ENCODE measurements at regions not wholly inside any gene's neighbourhood (a gene's known extent, or its start where the extent isn't known, plus 50 kb on each side); places are given as distances from the start of the nearest gene placed in this dataset.

DNA sequence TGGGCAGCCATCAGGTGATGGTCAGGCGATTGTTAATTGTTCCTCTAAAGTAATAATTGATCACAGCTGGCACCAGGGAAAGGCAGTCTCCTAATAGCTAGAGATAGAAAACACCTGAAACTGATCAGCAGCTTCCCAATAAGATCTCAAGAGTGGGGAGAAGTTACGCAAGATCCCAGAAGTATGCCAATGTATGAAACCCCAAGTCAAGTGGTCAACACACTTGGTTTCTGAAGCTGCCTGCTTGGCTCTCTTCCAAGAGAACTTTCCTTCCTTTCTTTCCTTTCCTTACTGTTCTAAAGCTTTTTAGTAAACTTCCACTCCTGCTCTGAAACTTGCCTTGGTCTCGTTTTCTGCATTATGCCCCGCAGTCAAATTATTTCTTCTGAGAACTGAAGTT, 201.6 kb upstream of the SKOR2 start:
- TF ChIP-seq POLR2A (IDR thresholded peaks at IDR 0.05): no peak
- TF ChIP-seq, protein P1, sequence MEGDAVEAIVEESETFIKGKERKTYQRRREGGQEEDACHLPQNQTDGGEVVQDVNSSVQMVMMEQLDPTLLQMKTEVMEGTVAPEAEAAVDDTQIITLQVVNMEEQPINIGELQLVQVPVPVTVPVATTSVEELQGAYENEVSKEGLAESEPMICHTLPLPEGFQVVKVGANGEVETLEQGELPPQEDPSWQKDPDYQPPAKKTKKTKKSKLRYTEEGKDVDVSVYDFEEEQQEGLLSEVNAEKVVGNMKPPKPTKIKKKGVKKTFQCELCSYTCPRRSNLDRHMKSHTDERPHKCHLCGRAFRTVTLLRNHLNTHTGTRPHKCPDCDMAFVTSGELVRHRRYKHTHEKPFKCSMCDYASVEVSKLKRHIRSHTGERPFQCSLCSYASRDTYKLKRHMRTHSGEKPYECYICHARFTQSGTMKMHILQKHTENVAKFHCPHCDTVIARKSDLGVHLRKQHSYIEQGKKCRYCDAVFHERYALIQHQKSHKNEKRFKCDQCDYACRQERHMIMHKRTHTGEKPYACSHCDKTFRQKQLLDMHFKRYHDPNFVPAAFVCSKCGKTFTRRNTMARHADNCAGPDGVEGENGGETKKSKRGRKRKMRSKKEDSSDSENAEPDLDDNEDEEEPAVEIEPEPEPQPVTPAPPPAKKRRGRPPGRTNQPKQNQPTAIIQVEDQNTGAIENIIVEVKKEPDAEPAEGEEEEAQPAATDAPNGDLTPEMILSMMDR (IDR thresholded peaks at IDR 0.05): no peak
